ENCODE measurements at regions not wholly inside any gene's neighbourhood (a gene's known extent, or its start where the extent isn't known, plus 50 kb on each side); places are given as distances from the start of the nearest gene placed in this dataset.

GRCh38 chr15:62306851-62307504 lies 141.9 kb upstream of the C2CD4B start:
- no peak for TF ChIP-seq FOXP4 (CRISPR knock-in tag; IDR thresholded peaks at IDR 0.05)
- TF ChIP-seq CTCF (IDR thresholded peaks at IDR 0.05) = peak; percentile 57
- TF ChIP-seq, protein P1, sequence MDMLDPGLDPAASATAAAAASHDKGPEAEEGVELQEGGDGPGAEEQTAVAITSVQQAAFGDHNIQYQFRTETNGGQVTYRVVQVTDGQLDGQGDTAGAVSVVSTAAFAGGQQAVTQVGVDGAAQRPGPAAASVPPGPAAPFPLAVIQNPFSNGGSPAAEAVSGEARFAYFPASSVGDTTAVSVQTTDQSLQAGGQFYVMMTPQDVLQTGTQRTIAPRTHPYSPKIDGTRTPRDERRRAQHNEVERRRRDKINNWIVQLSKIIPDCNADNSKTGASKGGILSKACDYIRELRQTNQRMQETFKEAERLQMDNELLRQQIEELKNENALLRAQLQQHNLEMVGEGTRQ (CRISPR knock-in tag; IDR thresholded peaks at IDR 0.05) = no peak
- no peak for TF ChIP-seq JUN (CRISPR knock-in tag; IDR thresholded peaks at IDR 0.05)
- TF ChIP-seq KAT7 (CRISPR knock-in tag; IDR thresholded peaks at IDR 0.05; ENCODE audit: borderline replicate concordance) = no peak
- TF ChIP-seq, protein P2, sequence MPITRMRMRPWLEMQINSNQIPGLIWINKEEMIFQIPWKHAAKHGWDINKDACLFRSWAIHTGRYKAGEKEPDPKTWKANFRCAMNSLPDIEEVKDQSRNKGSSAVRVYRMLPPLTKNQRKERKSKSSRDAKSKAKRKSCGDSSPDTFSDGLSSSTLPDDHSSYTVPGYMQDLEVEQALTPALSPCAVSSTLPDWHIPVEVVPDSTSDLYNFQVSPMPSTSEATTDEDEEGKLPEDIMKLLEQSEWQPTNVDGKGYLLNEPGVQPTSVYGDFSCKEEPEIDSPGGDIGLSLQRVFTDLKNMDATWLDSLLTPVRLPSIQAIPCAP (CRISPR knock-in tag; IDR thresholded peaks at IDR 0.05) = no peak
- TF ChIP-seq, protein P3, sequence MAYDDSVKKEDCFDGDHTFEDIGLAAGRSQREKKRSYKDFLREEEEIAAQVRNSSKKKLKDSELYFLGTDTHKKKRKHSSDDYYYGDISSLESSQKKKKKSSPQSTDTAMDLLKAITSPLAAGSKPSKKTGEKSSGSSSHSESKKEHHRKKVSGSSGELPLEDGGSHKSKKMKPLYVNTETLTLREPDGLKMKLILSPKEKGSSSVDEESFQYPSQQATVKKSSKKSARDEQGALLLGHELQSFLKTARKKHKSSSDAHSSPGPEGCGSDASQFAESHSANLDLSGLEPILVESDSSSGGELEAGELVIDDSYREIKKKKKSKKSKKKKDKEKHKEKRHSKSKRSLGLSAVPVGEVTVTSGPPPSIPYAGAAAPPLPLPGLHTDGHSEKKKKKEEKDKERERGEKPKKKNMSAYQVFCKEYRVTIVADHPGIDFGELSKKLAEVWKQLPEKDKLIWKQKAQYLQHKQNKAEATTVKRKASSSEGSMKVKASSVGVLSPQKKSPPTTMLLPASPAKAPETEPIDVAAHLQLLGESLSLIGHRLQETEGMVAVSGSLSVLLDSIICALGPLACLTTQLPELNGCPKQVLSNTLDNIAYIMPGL (CRISPR knock-in tag; IDR thresholded peaks at IDR 0.05) = no peak
- TF ChIP-seq ZNF423 (CRISPR knock-in tag; IDR thresholded peaks at IDR 0.05) = no peak
- TF ChIP-seq ZNF532 (CRISPR knock-in tag; IDR thresholded peaks at IDR 0.05; ENCODE audit: borderline replicate concordance) = no peak
- TF ChIP-seq, protein P4, sequence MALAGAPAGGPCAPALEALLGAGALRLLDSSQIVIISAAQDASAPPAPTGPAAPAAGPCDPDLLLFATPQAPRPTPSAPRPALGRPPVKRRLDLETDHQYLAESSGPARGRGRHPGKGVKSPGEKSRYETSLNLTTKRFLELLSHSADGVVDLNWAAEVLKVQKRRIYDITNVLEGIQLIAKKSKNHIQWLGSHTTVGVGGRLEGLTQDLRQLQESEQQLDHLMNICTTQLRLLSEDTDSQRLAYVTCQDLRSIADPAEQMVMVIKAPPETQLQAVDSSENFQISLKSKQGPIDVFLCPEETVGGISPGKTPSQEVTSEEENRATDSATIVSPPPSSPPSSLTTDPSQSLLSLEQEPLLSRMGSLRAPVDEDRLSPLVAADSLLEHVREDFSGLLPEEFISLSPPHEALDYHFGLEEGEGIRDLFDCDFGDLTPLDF (CRISPR knock-in tag; IDR thresholded peaks at IDR 0.05) = no peak
- TF ChIP-seq NFATC4 (CRISPR knock-in tag; IDR thresholded peaks at IDR 0.05) = no peak
- TF ChIP-seq TP53 (CRISPR knock-in tag; IDR thresholded peaks at IDR 0.05) = no peak
- TF ChIP-seq, protein P5, sequence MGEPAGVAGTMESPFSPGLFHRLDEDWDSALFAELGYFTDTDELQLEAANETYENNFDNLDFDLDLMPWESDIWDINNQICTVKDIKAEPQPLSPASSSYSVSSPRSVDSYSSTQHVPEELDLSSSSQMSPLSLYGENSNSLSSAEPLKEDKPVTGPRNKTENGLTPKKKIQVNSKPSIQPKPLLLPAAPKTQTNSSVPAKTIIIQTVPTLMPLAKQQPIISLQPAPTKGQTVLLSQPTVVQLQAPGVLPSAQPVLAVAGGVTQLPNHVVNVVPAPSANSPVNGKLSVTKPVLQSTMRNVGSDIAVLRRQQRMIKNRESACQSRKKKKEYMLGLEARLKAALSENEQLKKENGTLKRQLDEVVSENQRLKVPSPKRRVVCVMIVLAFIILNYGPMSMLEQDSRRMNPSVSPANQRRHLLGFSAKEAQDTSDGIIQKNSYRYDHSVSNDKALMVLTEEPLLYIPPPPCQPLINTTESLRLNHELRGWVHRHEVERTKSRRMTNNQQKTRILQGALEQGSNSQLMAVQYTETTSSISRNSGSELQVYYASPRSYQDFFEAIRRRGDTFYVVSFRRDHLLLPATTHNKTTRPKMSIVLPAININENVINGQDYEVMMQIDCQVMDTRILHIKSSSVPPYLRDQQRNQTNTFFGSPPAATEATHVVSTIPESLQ (CRISPR knock-in tag; IDR thresholded peaks at IDR 0.05) = no peak
- no peak for TF ChIP-seq NR1H2 (CRISPR knock-in tag; IDR thresholded peaks at IDR 0.05)
